ENCODE measurements at regions not wholly inside any gene's neighbourhood (a gene's known extent, or its start where the extent isn't known, plus 50 kb on each side); places are given as distances from the start of the nearest gene placed in this dataset.
"Not testable (repeated sequence)": the region's sequence is repeated elsewhere in the genome, so short reads cannot be mapped to it uniquely, and the experiment has no call there.

DNA sequence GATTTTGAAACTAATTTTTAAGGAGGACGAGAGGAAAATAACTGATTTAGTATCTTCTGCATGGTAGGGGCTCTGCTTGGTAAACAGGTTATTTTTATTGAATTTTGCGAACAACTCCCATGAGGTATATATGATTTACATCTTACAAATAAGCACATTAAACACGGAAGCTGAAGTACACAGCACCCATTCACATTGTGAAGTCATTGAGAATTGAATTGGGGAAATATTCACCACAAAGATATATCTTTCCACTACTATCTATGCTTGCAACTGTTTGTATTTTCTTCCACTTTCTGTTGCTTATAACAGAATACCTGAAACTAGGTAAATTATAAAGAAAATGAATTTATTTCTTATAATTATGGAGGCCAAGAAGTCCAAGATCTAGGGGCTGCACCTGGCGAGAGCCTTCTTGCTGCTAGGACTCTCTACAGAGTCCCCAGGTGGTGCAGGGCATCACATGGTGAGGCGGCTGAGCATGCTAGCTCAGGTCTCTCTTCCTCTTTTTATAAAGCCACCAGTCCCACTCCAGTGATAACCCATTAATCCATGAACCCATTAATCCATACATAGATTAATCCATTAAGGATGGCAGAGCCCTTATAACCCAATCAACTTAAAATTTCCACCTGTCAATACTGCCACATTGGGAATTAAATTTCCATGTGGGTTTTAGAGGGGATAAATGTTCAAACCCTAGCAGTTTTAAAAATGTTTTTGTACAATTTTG, 79.0 kb upstream of the ZNF608 start:
- DNase-seq = no peak
- TF ChIP-seq, protein P1, sequence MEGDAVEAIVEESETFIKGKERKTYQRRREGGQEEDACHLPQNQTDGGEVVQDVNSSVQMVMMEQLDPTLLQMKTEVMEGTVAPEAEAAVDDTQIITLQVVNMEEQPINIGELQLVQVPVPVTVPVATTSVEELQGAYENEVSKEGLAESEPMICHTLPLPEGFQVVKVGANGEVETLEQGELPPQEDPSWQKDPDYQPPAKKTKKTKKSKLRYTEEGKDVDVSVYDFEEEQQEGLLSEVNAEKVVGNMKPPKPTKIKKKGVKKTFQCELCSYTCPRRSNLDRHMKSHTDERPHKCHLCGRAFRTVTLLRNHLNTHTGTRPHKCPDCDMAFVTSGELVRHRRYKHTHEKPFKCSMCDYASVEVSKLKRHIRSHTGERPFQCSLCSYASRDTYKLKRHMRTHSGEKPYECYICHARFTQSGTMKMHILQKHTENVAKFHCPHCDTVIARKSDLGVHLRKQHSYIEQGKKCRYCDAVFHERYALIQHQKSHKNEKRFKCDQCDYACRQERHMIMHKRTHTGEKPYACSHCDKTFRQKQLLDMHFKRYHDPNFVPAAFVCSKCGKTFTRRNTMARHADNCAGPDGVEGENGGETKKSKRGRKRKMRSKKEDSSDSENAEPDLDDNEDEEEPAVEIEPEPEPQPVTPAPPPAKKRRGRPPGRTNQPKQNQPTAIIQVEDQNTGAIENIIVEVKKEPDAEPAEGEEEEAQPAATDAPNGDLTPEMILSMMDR (IDR thresholded peaks at IDR 0.05; ENCODE audit: borderline replicate concordance) = no peak
- Histone ChIP-seq H3K27me3 (ENCODE audit: low read depth) (no peaks in the 10 kb centered on the region), H3K9me3 (replicated peaks) (no peaks in the 10 kb centered on the region), H3K4me3 (no peak overlapping the region), H3K4me1 (peaks cover 5% of the 10 kb centered on the region), H3K36me3 (no peaks in the 10 kb centered on the region), H3K27ac (replicated peaks) (no peak overlapping the region)
- intact Hi-C loops (cut with micrococcal nuclease) = no loop called here

DNA sequence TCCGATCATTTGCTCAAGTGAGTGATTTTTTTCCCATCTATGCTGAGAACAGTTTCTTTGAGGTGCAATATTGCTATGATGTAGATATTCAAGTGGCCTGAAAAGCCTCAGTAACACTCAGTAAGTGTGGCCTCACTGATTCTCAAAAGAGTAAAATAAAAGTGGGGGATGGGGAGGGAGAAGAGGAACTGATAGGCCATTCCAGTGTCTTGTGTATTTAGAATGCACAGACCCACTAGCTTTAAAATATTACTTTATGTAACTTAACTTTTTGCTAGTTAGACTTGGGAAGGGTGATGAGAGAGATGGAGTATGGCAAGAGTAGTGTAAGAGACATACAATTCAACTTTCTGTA, 79.5 kb upstream of the ZNF608 start:
- no peak overlapping the region for H3K27ac ChIP-seq (replicated peaks)
- no peaks in the 10 kb centered on the region for H3K9me3 ChIP-seq (replicated peaks)
- no peak overlapping the region for H3K4me3 ChIP-seq
- TF ChIP-seq, protein P1 (IDR thresholded peaks at IDR 0.05; ENCODE audit: borderline replicate concordance) = no peak
- H3K36me3 ChIP-seq = no peaks in the 10 kb centered on the region
- intact Hi-C loops (cut with micrococcal nuclease) = no loop called here
- peaks cover 5% of the 10 kb centered on the region for H3K4me1 ChIP-seq
- H3K27me3 ChIP-seq (ENCODE audit: low read depth) = no peaks in the 10 kb centered on the region
- DNase-seq = no peak

- Histone ChIP-seq H3K27ac (replicated peaks) (no peak overlapping the region), H3K4me1 (peaks cover 5% of the 10 kb centered on the region), H3K36me3 (no peaks in the 10 kb centered on the region), H3K9me3 (replicated peaks) (peaks cover 21% of the 10 kb centered on the region), H3K27me3 (ENCODE audit: low read depth) (no peaks in the 10 kb centered on the region), H3K4me3 (no peak overlapping the region)
- TF ChIP-seq, protein P1 (IDR thresholded peaks at IDR 0.05; ENCODE audit: borderline replicate concordance) = no peak
- no peak for DNase-seq
- intact Hi-C loops (cut with micrococcal nuclease) = no loop called here
Observed at GRCh38 chr5:124828731-124829234, 82.3 kb upstream of the ZNF608 start.

- no peak for DNase-seq
- intact Hi-C loops (cut with micrococcal nuclease) = no loop called here
- Histone ChIP-seq H3K4me1 (no peaks in the 10 kb centered on the region), H3K36me3 (no peaks in the 10 kb centered on the region), H3K27me3 (ENCODE audit: low read depth) (no peaks in the 10 kb centered on the region), H3K27ac (replicated peaks) (no peak overlapping the region), H3K4me3 (no peak overlapping the region), H3K9me3 (replicated peaks) (peaks cover 21% of the 10 kb centered on the region)
- TF ChIP-seq, protein P1 (IDR thresholded peaks at IDR 0.05; ENCODE audit: borderline replicate concordance) = no peak
Observed at GRCh38 chr5:124831687-124832240, 85.3 kb upstream of the ZNF608 start.

- H3K4me3 ChIP-seq = no peak overlapping the region
- no peak for DNase-seq
- H3K36me3 ChIP-seq = no peaks in the 10 kb centered on the region
- H3K27me3 ChIP-seq (ENCODE audit: low read depth) = no peaks in the 10 kb centered on the region
- TF ChIP-seq, protein P1 (IDR thresholded peaks at IDR 0.05; ENCODE audit: borderline replicate concordance) = no peak
- H3K4me1 ChIP-seq = no peaks in the 10 kb centered on the region
- H3K9me3 ChIP-seq (replicated peaks) = peaks cover 21% of the 10 kb centered on the region
- intact Hi-C loops (cut with micrococcal nuclease) = no loop called here
- no peak overlapping the region for H3K27ac ChIP-seq (replicated peaks)
Observed at GRCh38 chr5:124832510-124832909, 86.1 kb upstream of the ZNF608 start.

- H3K4me3 ChIP-seq; H3K27me3 ChIP-seq (ENCODE audit: low read depth); H3K36me3 ChIP-seq; intact Hi-C loops (cut with micrococcal nuclease); DNase-seq; H3K27ac ChIP-seq (replicated peaks); H3K4me1 ChIP-seq: not testable (repeated sequence)
- peaks cover 21% of the 10 kb centered on the region for H3K9me3 ChIP-seq (replicated peaks)
Observed at GRCh38 chr5:124836314-124836713, 89.9 kb upstream of the ZNF608 start.

Data from left ventricle myocardium inferior (tissue), 1 donor.